ENCODE measurements at regions not wholly inside any gene's neighbourhood (a gene's known extent, or its start where the extent isn't known, plus 50 kb on each side); places are given as distances from the start of the nearest gene placed in this dataset.

GRCh38 chr2:16869711-16870110 is 204.1 kb upstream of the CYRIA start:
- no peak for TF ChIP-seq CTCF (IDR thresholded peaks at IDR 0.05; ENCODE audit: borderline replicate concordance, insufficient read depth, low read depth, low read length)

GRCh38 chr2:16862471-16862870 is 196.8 kb upstream of the CYRIA start:
- TF ChIP-seq CTCF (IDR thresholded peaks at IDR 0.05; ENCODE audit: borderline replicate concordance, insufficient read depth, low read depth, low read length) = no peak

More at GRCh38 chr2:16869711-16870110, 204.1 kb upstream of the CYRIA start:
- no peak overlapping the region for H3K4me3 ChIP-seq (ENCODE audit: low read depth, low read length)

GRCh38 chr2:16861530-16861929 is 195.9 kb upstream of the CYRIA start:
- no peak overlapping the region for H3K4me3 ChIP-seq (ENCODE audit: low read depth, low read length)
- TF ChIP-seq CTCF (IDR thresholded peaks at IDR 0.05; ENCODE audit: borderline replicate concordance, insufficient read depth, low read depth, low read length) = no peak

More at GRCh38 chr2:16862471-16862870, 196.8 kb upstream of the CYRIA start:
- no peak overlapping the region for H3K4me3 ChIP-seq (ENCODE audit: low read depth, low read length)

- no peak for TF ChIP-seq CTCF (IDR thresholded peaks at IDR 0.05; ENCODE audit: borderline replicate concordance, insufficient read depth, low read depth, low read length)
- no peak overlapping the region for H3K4me3 ChIP-seq (ENCODE audit: low read depth, low read length)
These were observed 195.5 kb upstream of the CYRIA start for GRCh38 chr2:16861111-16861510.

- no peak for TF ChIP-seq CTCF (IDR thresholded peaks at IDR 0.05; ENCODE audit: borderline replicate concordance, insufficient read depth, low read depth, low read length)
- H3K4me3 ChIP-seq (ENCODE audit: low read depth, low read length) = no peak overlapping the region
These were observed 195.0 kb upstream of the CYRIA start for GRCh38 chr2:16860627-16861026.

GRCh38 chr2:16855183-16855582 is 189.5 kb upstream of the CYRIA start:
- no peak for TF ChIP-seq CTCF (IDR thresholded peaks at IDR 0.05; ENCODE audit: borderline replicate concordance, insufficient read depth, low read depth, low read length)
- no peak overlapping the region for H3K4me3 ChIP-seq (ENCODE audit: low read depth, low read length)

- no peak for TF ChIP-seq CTCF (IDR thresholded peaks at IDR 0.05; ENCODE audit: borderline replicate concordance, insufficient read depth, low read depth, low read length)
These were observed 187.5 kb upstream of the CYRIA start for GRCh38 chr2:16853088-16853487.

More at GRCh38 chr2:16853088-16853487, 187.5 kb upstream of the CYRIA start:
- no peak overlapping the region for H3K4me3 ChIP-seq (ENCODE audit: low read depth, low read length)
